Heart right ventricle (tissue), 16 donors: ENCODE measurements at regions not wholly inside any gene's neighbourhood (a gene's known extent, or its start where the extent isn't known, plus 50 kb on each side); places are given as distances from the start of the nearest gene placed in this dataset.

ENCODE experiments used
- ATAC-seq, 8 donors: fragments of 200-7000 bp; cut with Tn5 transposase; one replicate each; pipeline ENCODE4 v1.9.1; 2020; ENCODE audit warnings: mild to moderate bottlenecking in 8 of 8, moderate library complexity in 8 of 8, moderate number of reproducible peaks in 1 of 8
- DNase-seq, 2 donors: peaks; one replicate each; pipeline ENCODE4 v3.0.0-alpha.2; 2020
- H3K27ac ChIP-seq, 10 donors: fragments of 200-600 bp; sonication (generic) in 2 of 10; one replicate each; pipeline versions ENCODE4 v1.5.0 to v1.8.0; 2020 to 2022; ENCODE audit warnings: mild to moderate bottlenecking in 3 of 10
- H3K27me3 ChIP-seq, 7 donors: fragments of 200-600 bp; one replicate each; pipeline ENCODE4 v1.8.0; 2021 to 2022; ENCODE audit warnings: mild to moderate bottlenecking in 2 of 7
- H3K36me3 ChIP-seq, 9 donors: fragments of 200-600 bp; sonication (generic) in 1 of 9; one replicate each; pipeline versions ENCODE4 v1.5.0 to v1.8.0; 2020 to 2022; ENCODE audit warnings: mild to moderate bottlenecking in 2 of 9
- H3K4me1 ChIP-seq, 9 donors: fragments of 200-600 bp; sonication (generic) in 1 of 9; one replicate each; pipeline versions ENCODE4 v1.5.0 to v1.8.0; 2020 to 2022; ENCODE audit warnings: mild to moderate bottlenecking in 4 of 9
- H3K4me3 ChIP-seq, 10 donors: fragments of 200-600 bp; sonication (generic) in 2 of 10; one replicate each; pipeline versions ENCODE4 v1.5.0 to v1.8.0; 2020 to 2022; ENCODE audit warnings: mild to moderate bottlenecking in 7 of 10, moderate library complexity in 2 of 10
- H3K9me3 ChIP-seq, 11 donors: fragments of 200-600 bp in 10 of 11; sonication (generic) in 2 of 11; one replicate each; pipeline versions ENCODE4 v1.5.0 to v1.8.0; 2013 to 2022; ENCODE audit warnings: mild to moderate bottlenecking in 2 of 11, control low read depth in 1 of 11, moderate library complexity in 1 of 11
- WGBS, 2 donors: extraction: QIAGEN DNeasy Blood & Tissue Kit; methylation state at CpG; one replicate each; pipeline ENCODE4 v1.1.7; 2013; ENCODE audit warnings: inconsistent platforms in 1 of 2; 5-methylcytosine and 5-hydroxymethylcytosine counted together
- intact Hi-C, 10 donors: fragments of 100-400 bp; cut with DNase I; formaldehyde crosslinking; loops; one replicate each; pipeline versions ENCODE4 v1.11.1 to v1.14.2; 2022
- TF ChIP-seq, protein P1 (sequence below), 9 donors: fragments of 200-600 bp; sonication (generic) in 2 of 9; IDR thresholded peaks; one replicate each; pipeline versions ENCODE4 v1.5.0 to v1.8.0; 2021 to 2022; ENCODE audit warnings: antibody characterized with exemption in 9 of 9, mild to moderate bottlenecking in 5 of 9, moderate library complexity in 1 of 9
- donor health status: Arrhythmogenic right ventricular cardiomyopathy.
- donor health status: ischemic (EF 13 %, LVEDD 7.1; RV severe dilation, severe dysfunction).
- donor health status: healthy with polysubstance abuse.
- donor health status: DM: no; HTN: yes; CAD: no.
- donor health status: DM: no; HTN: no; CAD: no.
- donor health status: ischemic (EF 25% LVEDD 6.9; RV normal size, moderate dysfunction).
- donor health status: ischemic (EF 25% LVEDD 5.7; RV mildly dilated, moderate dysfunction).
- donor health status: healthy.
- donor health status: DM: yes; HTN: yes; CAD: no.
- donor health status: Ischemic cardiomyopathy.
- donor health status: ischemic (EF 35%, LVEDD 5.7; RV mildly dilated, moderate dysfunction).
- donor health status: nonischemic (EF 11% LVEDD 7.7; RV severe dilation, severe dysfunction).
- donor health status: DM: yes; HTN: yes; CAD: no.
- donor health status: PGD.
- donor health status: ischemic (EF 29% LVEDD 5.4; RV normal size, mild dysfunction).
- donor health status: nonischemic (EF 23%, LVEDD 6.1; RV moderate dilation, normal function).

DNA sequence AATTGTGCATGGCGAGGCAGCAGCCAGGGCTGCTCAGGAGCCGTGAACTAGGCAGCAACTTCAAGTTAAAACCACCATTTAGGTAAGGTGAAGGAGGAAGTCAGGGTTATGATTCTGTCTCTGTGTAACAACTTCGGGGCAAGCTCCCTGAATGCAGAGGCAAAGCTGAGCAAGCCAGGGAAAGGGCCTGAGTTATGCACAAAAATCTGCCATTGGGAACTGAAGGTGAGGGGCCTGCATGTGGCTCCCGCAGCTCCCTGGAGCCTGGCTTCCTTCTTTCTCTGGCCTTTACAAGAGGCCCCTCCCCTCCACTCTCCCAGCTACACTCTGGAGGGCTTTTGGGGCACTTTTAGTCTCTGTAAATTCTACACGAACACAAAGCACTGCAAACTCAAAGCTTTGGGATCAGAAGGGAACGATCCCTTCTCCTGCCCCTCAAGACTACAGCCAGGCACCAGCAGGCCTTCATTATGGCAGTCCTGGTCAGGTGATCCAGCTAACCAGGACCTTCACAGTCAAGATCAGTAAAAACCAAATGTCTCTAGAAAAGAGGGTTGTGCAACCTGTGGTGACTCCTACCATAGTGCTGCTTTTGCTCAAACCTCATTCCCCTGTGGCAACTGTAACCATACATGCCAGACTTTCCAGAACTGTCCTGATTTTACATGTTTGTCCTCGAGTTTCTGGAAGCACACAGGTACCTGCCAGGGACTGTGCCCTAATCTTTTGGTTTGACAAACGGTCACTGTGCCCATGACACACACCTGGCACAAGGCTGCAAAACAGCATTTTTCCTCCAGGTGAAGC, 67.2 kb upstream of the PTGR2 start:
- no peaks in the 10 kb centered on the region for H3K9me3 ChIP-seq
- H3K4me3 ChIP-seq: peak overlapping the region in 3 of 10 donors; percentile 66 to 81 (median 77)
- intact Hi-C loops: loop anchor here in 4 of 10 donors (5.0 to 10.0 kb wide), 3 partner anchors 38 to 60 kb away; no protein-coding TSS in a partner anchor
- ATAC-seq (no peak), DNase-seq (no peak)
- 42 to 48% methylated on average over 8 of the region's 8 CpGs for WGBS, 2 donors
- no peaks in the 10 kb centered on the region for H3K27me3 ChIP-seq
- peaks cover 33 to 81% (median 64%) of the 10 kb centered on the region in 9 donors for H3K4me1 ChIP-seq
- TF ChIP-seq, protein P1, sequence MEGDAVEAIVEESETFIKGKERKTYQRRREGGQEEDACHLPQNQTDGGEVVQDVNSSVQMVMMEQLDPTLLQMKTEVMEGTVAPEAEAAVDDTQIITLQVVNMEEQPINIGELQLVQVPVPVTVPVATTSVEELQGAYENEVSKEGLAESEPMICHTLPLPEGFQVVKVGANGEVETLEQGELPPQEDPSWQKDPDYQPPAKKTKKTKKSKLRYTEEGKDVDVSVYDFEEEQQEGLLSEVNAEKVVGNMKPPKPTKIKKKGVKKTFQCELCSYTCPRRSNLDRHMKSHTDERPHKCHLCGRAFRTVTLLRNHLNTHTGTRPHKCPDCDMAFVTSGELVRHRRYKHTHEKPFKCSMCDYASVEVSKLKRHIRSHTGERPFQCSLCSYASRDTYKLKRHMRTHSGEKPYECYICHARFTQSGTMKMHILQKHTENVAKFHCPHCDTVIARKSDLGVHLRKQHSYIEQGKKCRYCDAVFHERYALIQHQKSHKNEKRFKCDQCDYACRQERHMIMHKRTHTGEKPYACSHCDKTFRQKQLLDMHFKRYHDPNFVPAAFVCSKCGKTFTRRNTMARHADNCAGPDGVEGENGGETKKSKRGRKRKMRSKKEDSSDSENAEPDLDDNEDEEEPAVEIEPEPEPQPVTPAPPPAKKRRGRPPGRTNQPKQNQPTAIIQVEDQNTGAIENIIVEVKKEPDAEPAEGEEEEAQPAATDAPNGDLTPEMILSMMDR (IDR thresholded peaks at IDR 0.05): no peak
- peaks cover 0 to 4% (median 0%) of the 10 kb centered on the region in 9 donors for H3K36me3 ChIP-seq
- H3K27ac ChIP-seq: peak overlapping the region; percentile 6 to 100 (median 98)

DNA sequence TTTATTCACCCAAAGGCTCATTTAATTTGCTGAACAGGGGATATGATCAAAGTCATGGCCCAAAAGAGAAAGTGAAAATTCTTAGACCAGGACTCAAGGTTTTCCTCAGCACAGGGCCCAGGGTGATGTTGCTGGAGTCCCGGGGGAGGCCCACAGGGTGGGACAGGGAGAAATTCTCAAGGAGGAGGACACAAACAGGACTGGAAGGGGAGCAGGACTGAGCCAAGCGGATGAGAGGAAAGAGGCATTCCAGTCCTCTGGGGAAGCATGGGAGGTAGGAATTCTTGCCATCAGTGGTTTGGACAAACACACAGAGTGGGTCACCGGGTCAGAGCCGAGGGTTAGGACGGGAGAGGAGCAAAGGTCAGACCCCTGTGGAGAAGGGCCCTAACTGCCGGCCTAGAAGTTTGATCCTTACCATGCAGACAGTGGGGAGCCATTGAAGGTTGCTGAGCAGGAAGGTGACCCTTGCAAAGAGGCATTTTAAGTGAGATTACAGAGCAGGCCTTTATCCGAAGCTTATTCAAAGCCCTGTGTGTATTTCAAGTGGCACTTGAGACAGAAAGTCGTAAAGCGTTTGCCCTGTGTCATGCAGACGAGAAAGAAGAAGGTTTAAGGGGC, 68.4 kb upstream of the PTGR2 start:
- DNase-seq: peak in 1 of 2 donors; percentile 44
- intact Hi-C loops: loop anchor here in 4 of 10 donors (5.0 to 10.0 kb wide), 3 partner anchors 39 to 58 kb away; no protein-coding TSS in a partner anchor
- Histone ChIP-seq H3K4me3 (peak overlapping the region in 2 of 10 donors; percentile 21 to 25), H3K27ac (peak overlapping the region in 9 of 10 donors; percentile 97 to 100 (median 98)), H3K36me3 (peaks cover 0 to 5% (median 0%) of the 10 kb centered on the region in 9 donors), H3K27me3 (no peaks in the 10 kb centered on the region), H3K4me1 (peaks cover 31 to 79% (median 54%) of the 10 kb centered on the region in 9 donors), H3K9me3 (no peaks in the 10 kb centered on the region)
- peak in 3 of 8 donors; percentile 9 to 18 (median 12) for ATAC-seq
- TF ChIP-seq, protein P1 (IDR thresholded peaks at IDR 0.05): no peak
- WGBS, 2 donors: 32 to 37% methylated on average over 10 of the region's 10 CpGs

DNA sequence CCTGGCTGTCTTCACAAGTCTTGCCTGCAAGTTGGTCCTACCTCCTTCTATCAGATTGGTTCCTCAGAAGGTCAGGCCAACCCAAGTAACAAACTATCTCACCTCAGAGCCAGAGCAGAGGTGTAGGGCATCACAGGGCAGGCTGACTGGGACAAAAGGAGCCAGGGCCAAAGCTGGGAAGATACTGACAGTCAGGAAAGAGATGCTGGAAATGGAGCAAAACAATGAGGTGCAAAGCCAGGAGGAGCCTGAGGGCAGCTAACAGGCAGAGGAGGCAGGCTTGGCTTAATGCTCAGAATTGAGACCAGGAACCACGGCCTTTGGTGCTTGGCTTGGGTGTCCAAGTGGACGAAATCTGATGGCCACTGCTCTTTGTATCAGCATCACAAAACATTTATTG, 68.4 kb upstream of the PNMA1 start:
- H3K36me3 ChIP-seq: peaks cover 0 to 10% (median 0%) of the 10 kb centered on the region in 9 donors
- peaks cover 30 to 79% (median 51%) of the 10 kb centered on the region in 9 donors for H3K4me1 ChIP-seq
- H3K4me3 ChIP-seq: no peak overlapping the region
- intact Hi-C loops: loop anchor here in 4 of 10 donors (5.0 to 10.0 kb wide), 3 partner anchors 40 to 58 kb away; no protein-coding TSS in a partner anchor
- TF ChIP-seq, protein P1 (IDR thresholded peaks at IDR 0.05): no peak
- H3K9me3 ChIP-seq: no peaks in the 10 kb centered on the region
- H3K27ac ChIP-seq: peak overlapping the region in 9 of 10 donors; percentile 97 to 100 (median 98)
- DNase-seq (no peak), ATAC-seq (no peak)
- 88 to 91% methylated on average over 2 of the region's 2 CpGs for WGBS, 2 donors
- no peaks in the 10 kb centered on the region for H3K27me3 ChIP-seq

DNA sequence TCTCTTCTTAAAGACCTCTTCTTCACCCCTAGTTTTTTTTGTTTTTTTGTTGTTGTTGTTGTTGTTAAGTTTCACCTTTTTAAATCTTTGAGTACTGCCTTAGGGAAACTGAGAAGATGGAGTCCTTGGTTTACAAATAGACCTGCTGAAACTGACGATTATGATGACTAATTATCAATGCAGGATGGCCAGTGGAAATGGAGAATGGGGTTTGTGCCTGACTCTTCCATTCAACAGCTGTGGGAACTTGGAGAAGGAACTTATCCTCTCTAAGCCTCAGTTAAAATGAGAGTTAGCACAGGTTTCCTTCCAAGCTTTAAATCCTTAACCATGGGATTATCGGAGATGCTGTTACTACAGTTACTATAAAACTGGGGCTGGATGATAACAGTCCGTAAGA, 66.7 kb upstream of the PNMA1 start:
- H3K4me1 ChIP-seq: peaks cover 36 to 89% (median 63%) of the 10 kb centered on the region in 9 donors
- DNase-seq: no peak
- H3K27me3 ChIP-seq: no peaks in the 10 kb centered on the region
- H3K9me3 ChIP-seq: no peaks in the 10 kb centered on the region
- no peak for ATAC-seq
- peaks cover 0 to 13% (median 0%) of the 10 kb centered on the region in 9 donors for H3K36me3 ChIP-seq
- H3K4me3 ChIP-seq: no peak overlapping the region
- intact Hi-C loops: loop anchor here in 4 of 10 donors (5.0 to 10.0 kb wide), 3 partner anchors 41 to 56 kb away; no protein-coding TSS in a partner anchor
- H3K27ac ChIP-seq: no peak overlapping the region
- 83 to 87% methylated on average over 3 of the region's 3 CpGs for WGBS, 2 donors
- TF ChIP-seq, protein P1 (IDR thresholded peaks at IDR 0.05): no peak
